K562 (cell line): ENCODE measurements at regions not wholly inside any gene's neighbourhood (a gene's known extent, or its start where the extent isn't known, plus 50 kb on each side); places are given as distances from the start of the nearest gene placed in this dataset.

ENCODE experiments used
- ATAC-seq: fragments of 200-7000 bp; cut with Tn5 transposase; 3 replicates; pipeline ENCODE4 v1.9.1; 2020; ENCODE audit warnings: moderate library complexity
- BruUV-seq: library from RNA; stranded (reverse); fragments of 400-500 nt; replicated peaks from 2 replicates; lab custom pipeline; 2021; lab: Mats Ljungman, UMichigan
- CTCF ChIA-PET: fragments of 300-600 bp; formaldehyde crosslinking; extraction: SDS; loops from one replicate; lab custom pipeline; 2021; ENCODE audit warnings: low intra/inter-chr PET ratio; lab: Yijun Ruan, JAX
- POLR2A ChIA-PET: fragments of 300-600, 350-650 bp; sonication (Branson Sonifier 250); formaldehyde crosslinking; extraction: SDS; loops from one replicate; lab custom pipeline; 2021; ENCODE audit warnings: antibody characterized with exemption, inconsistent platforms; lab: Yijun Ruan, JAX
- DNase-seq, 4 experiments: peaks; one replicate each; pipeline versions ENCODE4 v3.0.0 to v3.0.0-alpha.2; 2011 to 2018; ENCODE audit warnings: low spot score in 3 of 4, mixed read lengths in 3 of 4; ENCODE audit errors: extremely low read depth in 1 of 4
- FAIRE-seq: peaks from 2 replicates; lab custom pipeline; 2011; peaks lifted over from hg19 to GRCh38; lab: Jason Lieb, UNC
- H2AFZ ChIP-seq: 2 replicates; pipeline ENCODE4 v1.6.0; 2011; ENCODE audit warnings: low read depth, low read length, control low read depth, inconsistent platforms
- H3K27ac ChIP-seq: fragments of 200-600 bp; 3 replicates; pipeline ENCODE4 v1.8.0; 2011; ENCODE audit warnings: low read depth, mild to moderate bottlenecking, control low read depth, inconsistent platforms, low read length, moderate library complexity, mixed read lengths; ENCODE audit errors: extremely low read depth
- H3K27me3 ChIP-seq, 2 experiments: fragments of 300-600 bp in 1 of 2; 2 replicates in 1 of 2; 3 replicates in 1 of 2; pipeline versions ENCODE4 v1.6.0 to v1.8.0; 2011; ENCODE audit warnings: inconsistent platforms in 2 of 2, low read length in 2 of 2, mild to moderate bottlenecking in 1 of 2, mixed read lengths in 1 of 2, moderate library complexity in 1 of 2; ENCODE audit not compliant: control insufficient read depth in 2 of 2, insufficient read depth in 2 of 2
- H3K36me3 ChIP-seq: fragments of 300-600 bp; 3 replicates; pipeline ENCODE4 v1.8.0; 2011; ENCODE audit warnings: mild to moderate bottlenecking, low read length, inconsistent platforms; ENCODE audit not compliant: control insufficient read depth, insufficient read depth
- H3K4me1 ChIP-seq, 2 experiments: fragments of 200-600 bp in 1 of 2; replicated peaks in 1 of 2; 2 replicates in 1 of 2; 3 replicates in 1 of 2; pipeline versions ENCODE4 v1.5.1 to v1.8.0; 2011; ENCODE audit warnings: inconsistent platforms in 2 of 2, low read length in 2 of 2, mild to moderate bottlenecking in 1 of 2, mixed read lengths in 1 of 2, moderate library complexity in 1 of 2; ENCODE audit not compliant: control insufficient read depth in 2 of 2, insufficient read depth in 2 of 2
- H3K4me2 ChIP-seq: 2 replicates; pipeline ENCODE4 v1.6.1; 2011; ENCODE audit warnings: low read length, control low read depth, inconsistent platforms, mixed read lengths; ENCODE audit not compliant: insufficient read depth
- H3K4me3 ChIP-seq: fragments of 200-600 bp; sonication (generic), shearing (Covaris generic); 2 replicates; pipeline ENCODE4 v1.5.1; 2016; ENCODE audit warnings: control low read depth, inconsistent platforms
- H3K79me2 ChIP-seq: fragments of 200-600 bp; 3 replicates; pipeline ENCODE4 v1.8.0; 2011; ENCODE audit warnings: low read length, inconsistent platforms; ENCODE audit not compliant: control insufficient read depth, insufficient read depth
- H3K9ac ChIP-seq, 2 experiments: 2 replicates each; pipeline versions ENCODE4 v1.6.0 to v1.6.1; 2011; ENCODE audit warnings: low read depth in 2 of 2, low read length in 2 of 2, control low read depth in 1 of 2, inconsistent platforms in 1 of 2, mild to moderate bottlenecking in 1 of 2, mixed read lengths in 1 of 2; ENCODE audit not compliant: insufficient read depth in 1 of 2
- H3K9me1 ChIP-seq: one replicate; pipeline ENCODE4 v1.6.0; 2011; ENCODE audit warnings: inconsistent platforms, mild to moderate bottlenecking, low read length, moderate library complexity; ENCODE audit not compliant: control insufficient read depth, insufficient read depth
- H3K9me3 ChIP-seq: replicated peaks from 2 replicates; pipeline ENCODE4 v1.5.1; 2011; ENCODE audit warnings: low read depth, low read length, inconsistent platforms; ENCODE audit not compliant: control insufficient read depth, insufficient read depth
- H4K20me1 ChIP-seq: replicated peaks from 2 replicates; pipeline ENCODE4 v1.6.1; 2011; ENCODE audit warnings: low read length, inconsistent platforms, mixed read lengths; ENCODE audit not compliant: control insufficient read depth, insufficient read depth
- BCL6 ChIP-seq: fragments of 250-450 bp; sonication (Bioruptor Pico); IDR thresholded peaks from 2 replicates; pipeline ENCODE4 v1.4.0; 2020
- BRCA1 ChIP-seq, 2 experiments: fragments of 450-650 bp in 1 of 2; sonication (generic) in 1 of 2; formaldehyde crosslinking in 1 of 2; IDR thresholded peaks; 2 replicates each; pipeline versions ENCODE4 v1.5.0 to v1.6.1; 2017 to 2020; ENCODE audit warnings: mild to moderate bottlenecking in 1 of 2, missing genetic modification reagents in 1 of 2
- DDX20 ChIP-seq: fragments of 450-650 bp; IDR thresholded peaks from 2 replicates; pipeline ENCODE4 v1.6.1; 2016; ENCODE audit warnings: missing genetic modification characterization, low read depth, mild to moderate bottlenecking, missing compliant biosample characterization, moderate library complexity
- SLC30A9 ChIP-seq: fragments of 250-450 bp; sonication (Bioruptor Pico); IDR thresholded peaks from 2 replicates; pipeline ENCODE4 v1.8.0; 2022; ENCODE audit warnings: mild to moderate bottlenecking, moderate library complexity
- SOX6 ChIP-seq: fragments of 450-650 bp; IDR thresholded peaks from 2 replicates; pipeline ENCODE4 v1.6.1; 2014; ENCODE audit warnings: mild to moderate bottlenecking
- WGBS: fragments of 100-300 bp; shearing (Covaris generic); methylation state at CpG from one replicate; pipeline ENCODE4 v1.1.6; 2016; ENCODE audit warnings: low coverage, mixed read lengths; ENCODE audit not compliant: insufficient coverage; ENCODE audit errors: missing lambda C conversion rate; 5-methylcytosine and 5-hydroxymethylcytosine counted together
- in situ Hi-C: fragments of 300-500 bp; cut with MboI; formaldehyde crosslinking; loops from 4 replicates; pipeline ENCODE4 v1.15.0; 2018; ENCODE audit warnings: inconsistent platforms, mixed read lengths
- intact Hi-C: fragments of 100-400 bp; cut with micrococcal nuclease; formaldehyde crosslinking; loops from 2 replicates; pipeline ENCODE4 v1.14.2; 2022

GRCh38 chr1:226480461-226480860 lies 68.1 kb upstream of the STUM start (continued):
- TF ChIP-seq BRCA1 (IDR thresholded peaks at IDR 0.05) (no peak), BRCA1 (CRISPR knock-in tag; IDR thresholded peaks at IDR 0.05) (no peak)

GRCh38 chr1:226481133-226481532 lies 67.4 kb upstream of the STUM start:
- no peak for DNase-seq
- TF ChIP-seq BCL6 (CRISPR knock-in tag) = no peak
- TF ChIP-seq SLC30A9 (CRISPR knock-in tag) = no peak
- no peak for TF ChIP-seq SOX6
- TF ChIP-seq DDX20 (tag) = no peak
- TF ChIP-seq, all 486 proteins: peak for 0
- 0% methylated on average over 4 of the region's 4 CpGs for WGBS
- Histone ChIP-seq H3K27ac (no peak overlapping the region), H3K9me1 (no peaks in the 10 kb centered on the region), H3K4me1 (no peaks in the 10 kb centered on the region), H3K36me3 (no peaks in the 10 kb centered on the region), H2AFZ (no peak overlapping the region), H3K79me2 (no peaks in the 10 kb centered on the region), H3K4me3 (no peak overlapping the region), H3K27me3 (peaks cover 55 to 71% of the 10 kb centered on the region in 2 experiments), H3K9ac (no peak overlapping the region), H3K4me2 (no peak overlapping the region), H3K9me3 (no peaks in the 10 kb centered on the region), H4K20me1 (peaks cover 3% of the 10 kb centered on the region; the same call in 1 of the 2 replicates)
- ATAC-seq (no peak), FAIRE-seq (no peak)
- in situ Hi-C loops = no loop called here
- POLR2A ChIA-PET = interaction anchor here (0.6 to 2.2 kb wide), 2 partner anchors 9 to 159 kb away, joined by 4 to 11 read pairs; no protein-coding TSS in a partner anchor
- CTCF ChIA-PET = no interaction called here
- intact Hi-C loops = no loop called here
- no TSS peak for BruUV-seq
